ENCODE measurements at regions not wholly inside any gene's neighbourhood (a gene's known extent, or its start where the extent isn't known, plus 50 kb on each side); places are given as distances from the start of the nearest gene placed in this dataset.
"Not testable (repeated sequence)": the region's sequence is repeated elsewhere in the genome, so short reads cannot be mapped to it uniquely, and the experiment has no call there.

- Mint-ChIP-seq H3K27me3 (no peaks in the 10 kb centered on the region), H3K9me3 (no peaks in the 10 kb centered on the region), H3K36me3 (ENCODE audit: insufficient read depth) (peaks cover 15% of the 10 kb centered on the region), H3K4me1 (ENCODE audit: low read depth in 2 of 2) (peaks cover 51 to 58% of the 10 kb centered on the region in 2 donors), H3K4me3 (no peak overlapping the region), H3K27ac (peak overlapping the region; percentile 79 to 89)
- DNase-seq: no peak
- no peak for ATAC-seq (replicated peaks)
Measured at GRCh38 chr1:25018943-25019336, 88.9 kb upstream of the RUNX3 start.

GRCh38 chr1:25018110-25018735 is 88.1 kb upstream of the RUNX3 start:
- Mint-ChIP-seq H3K27me3 (no peaks in the 10 kb centered on the region), H3K4me1 (ENCODE audit: low read depth in 2 of 2) (peaks cover 44 to 53% of the 10 kb centered on the region in 2 donors), H3K9me3 (no peaks in the 10 kb centered on the region), H3K4me3 (peak overlapping the region in 1 of 2 donors; percentile 58), H3K27ac (peak overlapping the region; percentile 71 to 89), H3K36me3 (ENCODE audit: insufficient read depth) (peaks cover 13% of the 10 kb centered on the region)
- ATAC-seq (replicated peaks) (no peak), DNase-seq (no peak)

GRCh38 chr1:25017436-25018109 is 87.5 kb upstream of the RUNX3 start:
- Mint-ChIP-seq H3K36me3 (ENCODE audit: insufficient read depth) (peaks cover 8% of the 10 kb centered on the region), H3K9me3 (no peaks in the 10 kb centered on the region), H3K27me3 (no peaks in the 10 kb centered on the region), H3K27ac (peak overlapping the region; percentile 71 to 89), H3K4me1 (ENCODE audit: low read depth in 2 of 2) (peaks cover 38 to 49% of the 10 kb centered on the region in 2 donors), H3K4me3 (peak overlapping the region in 1 of 2 donors; percentile 58)
- ATAC-seq (replicated peaks): peak; percentile 5
- DNase-seq: no peak

GRCh38 chr1:25012966-25013962 is 83.2 kb upstream of the RUNX3 start:
- ATAC-seq (replicated peaks): no peak
- Mint-ChIP-seq H3K36me3 (ENCODE audit: insufficient read depth) (peaks cover 3% of the 10 kb centered on the region), H3K27me3 (no peaks in the 10 kb centered on the region), H3K4me3 (no peak overlapping the region), H3K27ac (no peak overlapping the region), H3K9me3 (no peaks in the 10 kb centered on the region), H3K4me1 (ENCODE audit: low read depth in 2 of 2) (peaks cover 21 to 27% of the 10 kb centered on the region in 2 donors)
- no peak for DNase-seq

- Mint-ChIP-seq H3K4me3 (no peak overlapping the region), H3K4me1 (ENCODE audit: low read depth in 2 of 2) (peaks cover 18 to 28% of the 10 kb centered on the region in 2 donors), H3K27me3 (no peaks in the 10 kb centered on the region), H3K36me3 (ENCODE audit: insufficient read depth) (peaks cover 3% of the 10 kb centered on the region), H3K27ac (no peak overlapping the region), H3K9me3 (no peaks in the 10 kb centered on the region)
- DNase-seq (no peak), ATAC-seq (replicated peaks) (no peak)
Measured at GRCh38 chr1:25011943-25012638, 82.0 kb upstream of the RUNX3 start.

- ATAC-seq (replicated peaks): no peak
- peaks cover 26 to 36% of the 10 kb centered on the region in 2 donors for H3K4me1 Mint-ChIP-seq (ENCODE audit: low read depth in 2 of 2)
- peaks cover 3% of the 10 kb centered on the region for H3K36me3 Mint-ChIP-seq (ENCODE audit: insufficient read depth)
- no peaks in the 10 kb centered on the region for H3K27me3 Mint-ChIP-seq
- no peak overlapping the region for H3K27ac Mint-ChIP-seq
- H3K4me3 Mint-ChIP-seq: no peak overlapping the region
- H3K9me3 Mint-ChIP-seq: no peaks in the 10 kb centered on the region
- DNase-seq: no peak
Measured at GRCh38 chr1:25011275-25011674, 81.2 kb upstream of the RUNX3 start.

- ATAC-seq (replicated peaks) (peak; percentile 64), DNase-seq (no peak)
- Mint-ChIP-seq H3K36me3 (ENCODE audit: insufficient read depth) (peaks cover 3% of the 10 kb centered on the region), H3K4me1 (ENCODE audit: low read depth in 2 of 2) (peaks cover 34 to 44% of the 10 kb centered on the region in 2 donors), H3K9me3 (no peaks in the 10 kb centered on the region), H3K4me3 (no peak overlapping the region), H3K27me3 (no peaks in the 10 kb centered on the region), H3K27ac (no peak overlapping the region)
Measured at GRCh38 chr1:25009671-25010262, 79.7 kb upstream of the RUNX3 start.

- ATAC-seq (replicated peaks) (no peak), DNase-seq (no peak)
- Mint-ChIP-seq H3K4me1 (ENCODE audit: low read depth in 2 of 2) (peaks cover 38 to 57% of the 10 kb centered on the region in 2 donors), H3K9me3 (no peaks in the 10 kb centered on the region), H3K27ac (no peak overlapping the region), H3K36me3 (ENCODE audit: insufficient read depth) (peaks cover 3% of the 10 kb centered on the region), H3K27me3 (no peaks in the 10 kb centered on the region), H3K4me3 (peak overlapping the region; percentile 13 to 62)
Measured at GRCh38 chr1:25008192-25008485, 78.1 kb upstream of the RUNX3 start.

GRCh38 chr1:25007390-25008191 is 77.5 kb upstream of the RUNX3 start:
- peaks cover 37 to 58% of the 10 kb centered on the region in 2 donors for H3K4me1 Mint-ChIP-seq (ENCODE audit: low read depth in 2 of 2)
- not testable (repeated sequence) for H3K9me3 Mint-ChIP-seq; H3K36me3 Mint-ChIP-seq (ENCODE audit: insufficient read depth); H3K27me3 Mint-ChIP-seq; ATAC-seq (replicated peaks); DNase-seq
- H3K4me3 Mint-ChIP-seq: peak overlapping the region; percentile 13 to 62
- H3K27ac Mint-ChIP-seq: peak overlapping the region in 1 of 2 donors; percentile 83

GRCh38 chr1:25006770-25007169 is 76.7 kb upstream of the RUNX3 start:
- H3K27ac Mint-ChIP-seq: peak overlapping the region in 1 of 2 donors; percentile 83
- no peak for DNase-seq

GRCh38 chr1:25004355-25004754 is 74.3 kb upstream of the RUNX3 start:
- Mint-ChIP-seq H3K36me3 (ENCODE audit: insufficient read depth) (peaks cover 3% of the 10 kb centered on the region), H3K27me3 (no peaks in the 10 kb centered on the region), H3K4me3 (no peak overlapping the region), H3K27ac (peak overlapping the region in 1 of 2 donors; percentile 26), H3K4me1 (ENCODE audit: low read depth in 2 of 2) (peaks cover 45 to 65% of the 10 kb centered on the region in 2 donors), H3K9me3 (no peaks in the 10 kb centered on the region)
- DNase-seq: no peak
- no peak for ATAC-seq (replicated peaks)

More at GRCh38 chr1:25006770-25007169, 76.7 kb upstream of the RUNX3 start:
- Mint-ChIP-seq H3K27me3 (no peaks in the 10 kb centered on the region), H3K4me3 (peak overlapping the region; percentile 62 to 65), H3K36me3 (ENCODE audit: insufficient read depth) (peaks cover 3% of the 10 kb centered on the region), H3K9me3 (no peaks in the 10 kb centered on the region), H3K4me1 (ENCODE audit: low read depth in 2 of 2) (peaks cover 37 to 57% of the 10 kb centered on the region in 2 donors)
- no peak for ATAC-seq (replicated peaks)
